HG03354 (cell line): ENCODE measurements at regions not wholly inside any gene's neighbourhood (a gene's known extent, or its start where the extent isn't known, plus 50 kb on each side); places are given as distances from the start of the nearest gene placed in this dataset.
"Not testable (repeated sequence)": the region's sequence is repeated elsewhere in the genome, so short reads cannot be mapped to it uniquely, and the experiment has no call there.

Source experiments
- ATAC-seq: cut with Tn5 transposase; IDR thresholded peaks from one replicate; pipeline ENCODE4 v1.9.1; 2021; ENCODE audit warnings: mild to moderate bottlenecking; ENCODE audit not compliant: unreplicated experiment, poor library complexity, severe bottlenecking

GRCh38 chrX:18017411-18017810 lies 156.3 kb upstream of the RAI2 start:
- ATAC-seq = no peak

GRCh38 chrX:18016941-18017340 lies 155.8 kb upstream of the RAI2 start:
- no peak for ATAC-seq

- no peak for ATAC-seq
Observed at GRCh38 chrX:18010253-18010652, 149.2 kb upstream of the RAI2 start.

- no peak for ATAC-seq
Observed at GRCh38 chrX:18003876-18004275, 142.8 kb upstream of the RAI2 start.

- no peak for ATAC-seq
Observed at GRCh38 chrX:18002791-18003190, 141.7 kb upstream of the RAI2 start.

- ATAC-seq = no peak
Observed at GRCh38 chrX:17994429-17994828, 133.3 kb upstream of the RAI2 start.

- ATAC-seq = no peak
Observed at GRCh38 chrX:17993062-17993461, 132.0 kb upstream of the RAI2 start.

GRCh38 chrX:17990532-17990931 lies 129.4 kb upstream of the RAI2 start:
- no peak for ATAC-seq

- ATAC-seq = no peak
Observed at GRCh38 chrX:17987783-17988182, 126.7 kb upstream of the RAI2 start.

- ATAC-seq = no peak
Observed at GRCh38 chrX:17986977-17987376, 125.9 kb upstream of the RAI2 start.

- ATAC-seq = no peak
Observed at GRCh38 chrX:17986440-17986839, 125.3 kb upstream of the RAI2 start.

- no peak for ATAC-seq
Observed at GRCh38 chrX:17984415-17984814, 123.3 kb upstream of the RAI2 start.

- no peak for ATAC-seq
Observed at GRCh38 chrX:17983389-17983788, 122.3 kb upstream of the RAI2 start.

GRCh38 chrX:17977696-17978095 lies 116.6 kb upstream of the RAI2 start:
- no peak for ATAC-seq

GRCh38 chrX:17976955-17977354 lies 115.9 kb upstream of the RAI2 start:
- no peak for ATAC-seq

- ATAC-seq = not testable (repeated sequence)
Observed at GRCh38 chrX:17975349-17975748, 114.3 kb upstream of the RAI2 start.

- ATAC-seq = no peak
Observed at GRCh38 chrX:17968367-17968766, 107.3 kb upstream of the RAI2 start.

GRCh38 chrX:17967888-17968287 lies 106.8 kb upstream of the RAI2 start:
- ATAC-seq = no peak

GRCh38 chrX:17964871-17965270 lies 103.8 kb upstream of the RAI2 start:
- ATAC-seq = no peak

GRCh38 chrX:17960891-17961290 lies 99.8 kb upstream of the RAI2 start:
- ATAC-seq = no peak

- ATAC-seq = peak; percentile 62
Observed at GRCh38 chrX:17944833-17945497, 83.9 kb upstream of the RAI2 start.

GRCh38 chrX:17941171-17941570 lies 80.1 kb upstream of the RAI2 start:
- not testable (repeated sequence) for ATAC-seq
